GM12892 (cell line): ENCODE measurements at regions not wholly inside any gene's neighbourhood (a gene's known extent, or its start where the extent isn't known, plus 50 kb on each side); places are given as distances from the start of the nearest gene placed in this dataset.
"Not testable (repeated sequence)": the region's sequence is repeated elsewhere in the genome, so short reads cannot be mapped to it uniquely, and the experiment has no call there.

Source experiments
- POLR2A ChIP-seq: IDR thresholded peaks from 2 replicates; pipeline ENCODE4 v1.6.1; 2011; ENCODE audit warnings: low read depth, low read length, control low read depth
- POLR2AphosphoS5 ChIP-seq: IDR thresholded peaks from 2 replicates; pipeline ENCODE4 v1.6.1; 2011; ENCODE audit warnings: low read depth, low read length, control low read depth

GRCh38 chr2:111292232-111292968 lies 171.7 kb downstream of the BCL2L11 start:
- TF ChIP-seq POLR2AphosphoS5, POLR2A: not testable (repeated sequence)
